GM18870 (cell line): ENCODE measurements at regions not wholly inside any gene's neighbourhood (a gene's known extent, or its start where the extent isn't known, plus 50 kb on each side); places are given as distances from the start of the nearest gene placed in this dataset.
"Not testable (repeated sequence)": the region's sequence is repeated elsewhere in the genome, so short reads cannot be mapped to it uniquely, and the experiment has no call there.

Experiments
- ATAC-seq: cut with Tn5 transposase; IDR thresholded peaks from one replicate; pipeline ENCODE4 v1.9.1; 2021; ENCODE audit warnings: moderate library complexity; ENCODE audit not compliant: unreplicated experiment

DNA sequence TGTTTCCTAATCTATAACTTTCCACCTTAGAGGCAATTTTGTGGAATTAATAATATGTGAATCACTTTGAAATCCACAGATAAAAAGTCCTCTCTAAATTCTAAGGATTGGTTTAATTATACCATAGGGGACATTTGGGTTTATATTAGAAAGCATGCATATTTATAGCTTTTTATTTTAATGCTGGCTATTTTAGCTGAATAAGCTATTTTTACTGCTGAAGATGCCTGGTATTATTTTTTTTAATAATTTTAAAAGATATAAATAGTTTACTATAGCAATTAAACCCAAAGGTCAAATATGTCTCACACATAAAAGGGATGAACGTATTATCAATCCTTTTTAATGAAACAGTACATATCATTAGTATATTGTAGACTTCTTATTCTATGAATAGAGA is 415.4 kb downstream of the MAGEB5 start:
- no peak for ATAC-seq

GRCh38 chrX:26613956-26614355 is 398.0 kb downstream of the MAGEB5 start:
- ATAC-seq, result no peak

DNA sequence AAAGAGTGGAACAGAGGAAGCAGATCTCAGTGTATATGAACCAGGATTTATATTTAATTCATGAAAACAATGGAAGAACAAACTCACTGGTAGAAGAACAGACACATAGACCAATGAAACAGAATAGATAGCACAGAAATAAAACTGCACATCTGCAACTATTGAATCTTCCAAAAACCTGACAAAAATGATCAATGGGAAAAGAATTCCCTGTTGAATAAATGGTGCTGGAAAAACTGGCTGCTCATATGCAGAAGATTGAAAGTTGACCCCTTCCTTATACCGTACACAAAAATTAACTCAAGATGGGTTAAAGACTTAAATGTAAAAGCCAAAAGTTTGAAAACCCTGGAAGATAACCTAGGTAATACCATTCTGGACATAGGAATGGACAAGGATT is 391.0 kb downstream of the MAGEB5 start:
- no peak for ATAC-seq

- no peak for ATAC-seq
Observed at GRCh38 chrX:26597981-26598380, 382.0 kb downstream of the MAGEB5 start.

DNA sequence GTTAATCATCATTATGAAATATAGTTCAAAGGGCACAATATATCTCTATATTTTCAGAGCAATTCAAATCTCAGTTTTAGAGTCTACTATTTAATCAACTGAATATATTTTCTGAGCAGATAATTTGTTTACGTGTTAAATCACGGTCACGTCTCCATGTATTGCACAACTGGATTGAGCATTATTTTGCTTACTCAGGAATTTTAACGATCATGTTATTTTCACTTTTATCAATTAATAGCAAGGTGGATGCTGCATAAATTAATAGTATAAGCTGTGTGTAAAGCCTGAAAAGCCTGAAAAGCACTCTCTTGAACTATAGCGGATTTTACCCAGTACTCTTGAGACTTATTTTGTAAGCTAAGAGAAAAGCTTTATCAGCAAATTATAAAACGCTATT is 374.9 kb downstream of the MAGEB5 start:
- no peak for ATAC-seq

DNA sequence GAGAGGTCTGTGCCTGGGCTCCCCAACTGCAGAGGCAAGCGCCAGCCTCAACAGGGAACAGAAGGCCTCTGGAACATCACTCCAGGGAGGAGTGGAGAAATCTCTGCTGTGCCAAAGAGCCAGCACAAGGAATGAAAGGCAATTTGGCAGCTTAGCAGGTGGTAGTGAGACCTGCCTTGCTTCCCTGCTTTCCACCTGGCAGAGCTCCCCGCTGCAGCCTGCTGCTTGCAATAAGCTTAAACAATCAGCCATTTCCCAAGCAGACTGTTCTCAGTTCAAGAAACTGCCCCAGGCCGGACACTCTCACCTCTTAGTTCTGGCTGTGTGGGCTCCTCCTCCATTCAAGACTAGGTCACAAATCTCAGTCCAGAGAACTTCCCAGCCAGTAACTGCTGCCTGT is 370.6 kb downstream of the MAGEB5 start:
- no peak for ATAC-seq

GRCh38 chrX:26581091-26581490 is 365.1 kb downstream of the MAGEB5 start:
- ATAC-seq, result no peak

DNA sequence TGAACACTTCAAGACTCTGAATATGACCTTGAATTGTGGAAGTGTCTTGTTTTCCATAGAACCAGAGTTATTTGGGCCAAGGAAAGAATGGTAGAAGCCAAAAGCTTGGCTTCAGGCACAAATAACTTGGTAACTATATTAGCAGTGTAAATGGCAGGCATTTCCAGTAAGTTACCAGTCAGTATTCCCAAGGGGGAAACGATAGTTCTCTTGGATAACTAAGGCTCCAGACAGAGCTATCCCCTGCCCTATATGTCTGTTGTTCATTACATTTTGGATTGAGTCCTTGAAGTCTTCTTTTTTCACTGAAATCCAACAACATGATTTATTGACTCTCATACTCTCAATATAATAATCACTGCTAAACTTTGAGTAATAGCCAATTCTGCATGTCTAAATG is 364.1 kb downstream of the MAGEB5 start:
- no peak for ATAC-seq

DNA sequence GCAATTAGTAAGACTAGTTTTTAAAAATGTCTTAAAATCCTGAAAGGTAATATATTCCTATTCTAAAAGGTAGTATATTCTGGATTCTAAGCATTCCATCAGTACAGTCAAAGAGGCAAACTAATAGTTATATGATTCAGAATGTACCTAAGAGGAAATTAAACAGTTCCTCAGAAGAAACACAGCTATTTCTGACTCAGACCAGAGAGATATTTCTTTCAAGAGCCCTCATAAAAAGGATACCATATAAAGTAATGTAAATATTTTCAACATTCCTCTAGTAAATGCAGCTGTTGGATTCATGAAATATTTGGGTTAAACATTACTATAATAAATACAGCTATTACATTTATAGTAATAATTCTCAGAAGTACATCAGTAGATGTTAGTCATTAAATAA is 358.3 kb downstream of the MAGEB5 start:
- ATAC-seq, result no peak

GRCh38 chrX:26562156-26562555 is 346.2 kb downstream of the MAGEB5 start:
- ATAC-seq, result no peak

GRCh38 chrX:26559855-26560254 is 343.9 kb downstream of the MAGEB5 start:
- ATAC-seq, result no peak

DNA sequence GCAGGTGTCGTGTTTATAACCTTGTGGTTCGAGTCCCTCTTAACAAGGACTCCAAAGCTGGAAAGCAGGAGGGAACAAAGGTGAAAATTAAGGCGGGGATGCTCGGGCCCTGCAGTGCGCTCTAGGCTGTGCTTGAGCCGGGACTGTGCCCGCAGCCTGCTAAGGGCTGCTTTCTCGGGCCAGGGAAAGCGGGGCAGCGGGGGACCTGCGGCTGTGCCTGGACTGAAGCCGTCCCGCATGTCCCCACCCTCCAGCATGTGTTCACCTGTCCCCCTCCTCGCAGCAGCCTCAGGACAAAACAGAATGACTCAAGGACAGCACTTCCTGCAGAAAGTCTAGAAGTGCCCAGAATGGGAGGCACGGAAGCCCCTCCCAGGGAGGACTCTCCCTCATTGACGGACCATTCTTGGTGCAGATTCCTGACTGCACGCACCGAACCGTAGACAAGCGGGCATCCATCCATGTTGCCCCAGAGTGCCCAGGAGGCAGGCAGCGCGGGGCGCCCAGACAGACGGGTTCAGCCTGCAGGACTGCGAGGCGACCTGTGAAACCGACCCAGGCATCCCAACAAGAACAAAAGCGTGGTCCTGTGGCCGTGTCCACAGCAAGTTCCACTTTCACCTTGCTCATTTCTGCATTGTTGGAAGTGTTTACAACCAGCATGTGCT is 342.9 kb downstream of the MAGEB5 start:
- ATAC-seq, result no peak

GRCh38 chrX:26557691-26558321 is 341.8 kb downstream of the MAGEB5 start:
- ATAC-seq, result no peak

GRCh38 chrX:26525768-26526167 is 309.8 kb downstream of the MAGEB5 start:
- not testable (repeated sequence) for ATAC-seq

DNA sequence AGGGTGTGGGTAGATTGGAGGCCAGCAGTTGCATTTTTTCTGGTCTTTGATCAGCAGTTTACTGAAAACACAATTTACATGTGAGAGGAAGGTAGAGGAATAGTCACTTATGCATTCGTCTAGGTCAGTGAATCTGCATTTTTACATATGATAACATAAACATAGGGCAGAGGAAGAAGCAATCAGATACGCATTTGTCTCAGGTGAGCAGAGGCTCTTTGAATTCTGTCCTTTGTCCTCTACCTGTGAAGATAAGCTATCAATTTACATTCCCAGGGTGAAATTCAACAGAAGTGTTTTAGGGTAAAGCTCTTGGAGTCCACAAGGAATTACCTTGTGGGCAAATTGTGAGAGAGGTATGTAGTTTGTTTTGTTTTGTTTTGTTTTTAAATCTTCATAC is 306.5 kb downstream of the MAGEB5 start:
- no peak for ATAC-seq

- ATAC-seq, result no peak
Observed at GRCh38 chrX:26511589-26512363, 295.8 kb downstream of the MAGEB5 start.

DNA sequence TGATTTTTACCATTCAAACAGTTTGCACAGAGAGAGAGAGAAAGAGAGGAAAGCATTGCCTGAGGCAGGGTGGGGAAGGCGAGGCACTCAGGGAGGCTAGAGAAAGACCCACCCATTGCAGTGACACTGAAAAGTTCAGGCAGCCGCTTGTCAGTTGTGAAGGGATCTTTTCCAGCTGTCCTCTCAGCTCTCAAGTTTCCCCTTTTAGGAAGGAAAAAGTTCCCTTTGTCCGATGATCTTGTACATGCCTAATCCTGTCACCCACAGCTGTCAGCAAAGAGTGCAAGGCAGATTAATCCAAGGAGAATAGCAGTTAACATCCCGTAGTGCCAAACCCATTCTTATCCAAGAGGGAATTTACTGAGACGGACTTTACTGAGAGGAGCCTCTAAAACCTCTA is 255.0 kb downstream of the MAGEB5 start:
- no peak for ATAC-seq

- ATAC-seq, result no peak
Observed at GRCh38 chrX:26466387-26466786, 250.4 kb downstream of the MAGEB5 start.

DNA sequence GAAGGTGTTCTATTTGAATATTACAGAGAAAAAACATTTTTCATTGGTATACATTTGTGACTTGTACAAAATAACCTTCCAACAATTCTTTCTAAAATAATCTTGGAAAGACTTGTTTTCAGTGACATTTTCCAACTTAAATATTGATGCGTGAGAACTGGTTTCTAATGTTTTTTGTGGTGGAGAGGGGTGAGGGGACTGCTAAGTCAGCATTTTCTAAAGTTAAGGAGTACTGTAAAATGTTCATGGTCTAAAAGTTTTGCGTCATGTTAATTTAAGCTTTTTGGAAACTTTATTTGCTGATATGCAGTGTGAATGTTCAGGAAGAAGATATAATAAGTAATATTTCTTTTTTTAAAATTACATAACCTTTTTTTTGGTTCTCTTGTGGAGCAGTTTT is 229.3 kb downstream of the MAGEB5 start:
- no peak for ATAC-seq

DNA sequence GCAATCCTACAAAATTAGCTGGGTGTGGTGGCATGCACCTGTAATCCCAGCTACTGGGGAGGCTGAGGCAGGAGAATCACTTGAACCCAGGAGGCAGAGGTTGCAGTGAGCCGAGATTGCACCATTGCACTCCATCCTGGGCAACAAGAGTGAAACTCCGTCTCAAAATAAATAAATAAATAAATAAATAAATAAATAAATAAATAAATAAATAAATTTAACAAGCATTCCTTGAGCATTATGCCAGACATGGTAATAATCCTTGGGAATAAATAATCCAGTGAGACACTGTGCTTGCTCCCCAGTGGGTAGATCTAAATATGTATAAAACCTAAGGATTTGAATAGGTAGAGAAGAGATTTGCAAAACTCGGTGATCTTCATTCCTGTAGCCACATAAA is 228.4 kb downstream of the MAGEB5 start:
- ATAC-seq, result not testable (repeated sequence)

GRCh38 chrX:26442340-26442739 is 226.4 kb downstream of the MAGEB5 start:
- ATAC-seq, result no peak

- ATAC-seq, result no peak
Observed at GRCh38 chrX:26414534-26414933, 198.6 kb downstream of the MAGEB5 start.
